CD4-positive, alpha-beta T cell (primary cell): ENCODE measurements at regions not wholly inside any gene's neighbourhood (a gene's known extent, or its start where the extent isn't known, plus 50 kb on each side); places are given as distances from the start of the nearest gene placed in this dataset.

Source experiments
- ATAC-seq: fragments of 200-7000 bp; cut with Tn5 transposase; one replicate; pipeline ENCODE4 v1.10.0; 2022; ENCODE audit warnings: mild to moderate bottlenecking; ENCODE audit not compliant: poor library complexity
- CTCF ChIA-PET: fragments of 350-600 bp; sonication (Branson Sonifier 250); formaldehyde crosslinking; loops from one replicate; lab custom pipeline; 2021; ENCODE audit warnings: antibody characterized with exemption, inconsistent platforms; lab: Charles Lee
- POLR2A ChIA-PET: fragments of 350-600 bp; sonication (Branson Sonifier 250); formaldehyde crosslinking; loops from one replicate; lab custom pipeline; 2021; ENCODE audit warnings: antibody characterized with exemption, inconsistent platforms; lab: Charles Lee
- DNase-seq, 14 experiments: peaks; one replicate each; pipeline ENCODE4 v3.0.0-alpha.2; 2013 to 2020; ENCODE audit warnings: mixed read lengths in 2 of 14
- H3K27ac ChIP-seq, 2 donors: one replicate each; pipeline versions ENCODE4 v1.5.1 to v1.7.0; 2013; ENCODE audit warnings: low read length in 2 of 2, low read depth in 1 of 2, mild to moderate bottlenecking in 1 of 2
- H3K27me3 ChIP-seq, 2 experiments: 1 replicate in 1 of 2; 2 replicates in 1 of 2; pipeline versions ENCODE4 v1.6.1 to v1.7.0; 2013; ENCODE audit warnings: low read length in 2 of 2, control low read depth in 1 of 2, mild to moderate bottlenecking in 1 of 2, moderate library complexity in 1 of 2; ENCODE audit not compliant: insufficient read depth in 2 of 2, control insufficient read depth in 1 of 2
- H3K36me3 ChIP-seq: one replicate; pipeline ENCODE4 v1.6.1; 2013; ENCODE audit warnings: low read length, control low read depth; ENCODE audit not compliant: insufficient read depth
- H3K4me1 ChIP-seq: one replicate; pipeline ENCODE4 v1.6.1; 2013; ENCODE audit warnings: low read length, control low read depth; ENCODE audit not compliant: insufficient read depth
- H3K4me3 ChIP-seq: one replicate; pipeline ENCODE4 v1.5.1; 2013; ENCODE audit warnings: mild to moderate bottlenecking, low read length, moderate library complexity
- H3K9me3 ChIP-seq, 2 experiments: 1 replicate in 1 of 2; 2 replicates in 1 of 2; pipeline versions ENCODE4 v1.6.1 to v1.7.0; 2013; ENCODE audit warnings: low read length in 2 of 2, mild to moderate bottlenecking in 2 of 2, control low read depth in 1 of 2, moderate library complexity in 1 of 2; ENCODE audit not compliant: control insufficient read depth in 1 of 2, insufficient read depth in 1 of 2
- H3K27ac Mint-ChIP-seq: one replicate; pipeline ENCODE4 v1.8.0; 2020; ENCODE audit warnings: mixed read lengths
- H3K27me3 Mint-ChIP-seq: one replicate; pipeline ENCODE4 v1.8.0; 2021; ENCODE audit warnings: mixed read lengths
- H3K36me3 Mint-ChIP-seq: one replicate; pipeline ENCODE4 v1.8.0; 2021; ENCODE audit warnings: low read depth, mixed read lengths
- H3K4me1 Mint-ChIP-seq: one replicate; pipeline ENCODE4 v1.8.0; 2021; ENCODE audit warnings: low read depth, mixed read lengths
- H3K4me3 Mint-ChIP-seq: one replicate; pipeline ENCODE4 v1.8.0; 2020; ENCODE audit warnings: mild to moderate bottlenecking, mixed read lengths
- H3K9me3 Mint-ChIP-seq: one replicate; pipeline ENCODE4 v1.8.0; 2020; ENCODE audit warnings: mixed read lengths
- intact Hi-C, 2 experiments: fragments of 100-400 bp; cut with DNase I in 1 of 2; cut with micrococcal nuclease in 1 of 2; formaldehyde crosslinking; loops; one replicate each; pipeline versions ENCODE4 v1.15.1 to v1.9.0; 2023 to 2025; cut with DNase I, micrococcal nuclease
- TF ChIP-seq, protein P1 (sequence below): fragments of 200-600 bp; IDR thresholded peaks from one replicate; pipeline ENCODE4 v1.8.0; 2022; ENCODE audit warnings: antibody characterized with exemption, mild to moderate bottlenecking

GRCh38 chr12:115343008-115343407, 659.0 kb upstream of the TBX3 start:
- H3K27me3 Mint-ChIP-seq: no peaks in the 10 kb centered on the region
- H3K4me1 Mint-ChIP-seq: no peaks in the 10 kb centered on the region
- H3K27me3 ChIP-seq: no peaks in the 10 kb centered on the region
- ChIA-PET CTCF (no interaction called here), POLR2A (no interaction called here)
- H3K4me1 ChIP-seq: no peaks in the 10 kb centered on the region
- intact Hi-C loops: no loop called here
- TF ChIP-seq, protein P1, sequence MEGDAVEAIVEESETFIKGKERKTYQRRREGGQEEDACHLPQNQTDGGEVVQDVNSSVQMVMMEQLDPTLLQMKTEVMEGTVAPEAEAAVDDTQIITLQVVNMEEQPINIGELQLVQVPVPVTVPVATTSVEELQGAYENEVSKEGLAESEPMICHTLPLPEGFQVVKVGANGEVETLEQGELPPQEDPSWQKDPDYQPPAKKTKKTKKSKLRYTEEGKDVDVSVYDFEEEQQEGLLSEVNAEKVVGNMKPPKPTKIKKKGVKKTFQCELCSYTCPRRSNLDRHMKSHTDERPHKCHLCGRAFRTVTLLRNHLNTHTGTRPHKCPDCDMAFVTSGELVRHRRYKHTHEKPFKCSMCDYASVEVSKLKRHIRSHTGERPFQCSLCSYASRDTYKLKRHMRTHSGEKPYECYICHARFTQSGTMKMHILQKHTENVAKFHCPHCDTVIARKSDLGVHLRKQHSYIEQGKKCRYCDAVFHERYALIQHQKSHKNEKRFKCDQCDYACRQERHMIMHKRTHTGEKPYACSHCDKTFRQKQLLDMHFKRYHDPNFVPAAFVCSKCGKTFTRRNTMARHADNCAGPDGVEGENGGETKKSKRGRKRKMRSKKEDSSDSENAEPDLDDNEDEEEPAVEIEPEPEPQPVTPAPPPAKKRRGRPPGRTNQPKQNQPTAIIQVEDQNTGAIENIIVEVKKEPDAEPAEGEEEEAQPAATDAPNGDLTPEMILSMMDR: no peak
- H3K27ac Mint-ChIP-seq: no peak overlapping the region
- ATAC-seq (no peak), DNase-seq (no peak)
- no peaks in the 10 kb centered on the region for H3K36me3 ChIP-seq
- no peak overlapping the region for H3K4me3 Mint-ChIP-seq
- H3K27ac ChIP-seq: no peak overlapping the region
- H3K36me3 Mint-ChIP-seq: no peaks in the 10 kb centered on the region
- peaks cover 14% of the 10 kb centered on the region for H3K9me3 Mint-ChIP-seq
- H3K4me3 ChIP-seq: no peak overlapping the region
- H3K9me3 ChIP-seq: peaks cover 0 to 3% of the 10 kb centered on the region in 2 experiments

DNA sequence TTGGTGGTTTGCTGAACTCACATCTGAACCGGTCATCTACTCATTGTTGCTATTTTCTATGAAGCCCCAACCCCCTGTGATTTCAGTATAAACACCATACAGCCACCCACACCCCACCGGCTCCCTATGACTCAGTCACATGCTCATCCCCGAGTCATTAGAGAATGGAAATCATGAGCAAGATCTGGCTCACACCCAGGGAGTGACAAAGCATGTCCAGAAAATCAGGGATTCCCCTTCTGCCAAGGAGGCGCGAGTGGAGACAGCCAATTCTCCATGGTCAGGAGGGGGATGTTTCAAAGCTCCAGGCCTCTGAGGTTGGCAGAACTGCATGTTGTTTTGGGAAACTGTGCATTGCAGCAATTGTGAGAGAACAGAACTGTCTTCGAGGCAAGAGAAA, 657.5 kb upstream of the TBX3 start:
- no peaks in the 10 kb centered on the region for H3K36me3 Mint-ChIP-seq
- CTCF ChIA-PET: no interaction called here
- DNase-seq (no peak), ATAC-seq (no peak)
- no peak overlapping the region for H3K4me3 Mint-ChIP-seq
- Histone ChIP-seq H3K4me3 (no peak overlapping the region), H3K27ac (no peak overlapping the region), H3K36me3 (no peaks in the 10 kb centered on the region), H3K27me3 (no peaks in the 10 kb centered on the region), H3K4me1 (no peaks in the 10 kb centered on the region), H3K9me3 (peaks cover 0 to 3% of the 10 kb centered on the region in 2 experiments)
- no peaks in the 10 kb centered on the region for H3K27me3 Mint-ChIP-seq
- TF ChIP-seq, protein P1: no peak
- H3K4me1 Mint-ChIP-seq: no peaks in the 10 kb centered on the region
- intact Hi-C loops: no loop called here
- POLR2A ChIA-PET: no interaction called here
- H3K27ac Mint-ChIP-seq: no peak overlapping the region
- H3K9me3 Mint-ChIP-seq: peaks cover 16% of the 10 kb centered on the region

GRCh38 chr12:115338566-115339294, 654.8 kb upstream of the TBX3 start:
- H3K27me3 ChIP-seq: no peaks in the 10 kb centered on the region
- Mint-ChIP-seq H3K4me1 (no peaks in the 10 kb centered on the region), H3K9me3 (peaks cover 14% of the 10 kb centered on the region), H3K27me3 (no peaks in the 10 kb centered on the region), H3K4me3 (no peak overlapping the region), H3K27ac (no peak overlapping the region), H3K36me3 (no peaks in the 10 kb centered on the region)
- no peak overlapping the region for H3K4me3 ChIP-seq
- TF ChIP-seq, protein P1: no peak
- ChIA-PET CTCF (no interaction called here), POLR2A (no interaction called here)
- H3K27ac ChIP-seq: no peak overlapping the region
- ATAC-seq: no peak
- intact Hi-C loops: no loop called here
- no peak for DNase-seq
- no peaks in the 10 kb centered on the region for H3K36me3 ChIP-seq
- H3K9me3 ChIP-seq: peaks cover 0 to 3% of the 10 kb centered on the region in 2 experiments
- H3K4me1 ChIP-seq: no peaks in the 10 kb centered on the region
